SK-N-MC (cell line): ENCODE measurements at regions not wholly inside any gene's neighbourhood (a gene's known extent, or its start where the extent isn't known, plus 50 kb on each side); places are given as distances from the start of the nearest gene placed in this dataset.

Experiments used
- EZH2 ChIP-seq: fragments of 200-600 bp; sonication (generic); IDR thresholded peaks from one replicate; pipeline ENCODE4 v1.6.1; 2017; ENCODE audit warnings: antibody characterized with exemption
- FOXP2 ChIP-seq: optimal IDR thresholded peaks from 2 replicates; pipeline ENCODE3; 2011; ENCODE audit warnings: mild to moderate bottlenecking, moderate library complexity; ENCODE audit not compliant: insufficient read depth; ENCODE audit errors: extremely low read length, control extremely low read depth
- POLR2AphosphoS5 ChIP-seq: IDR thresholded peaks from 2 replicates; pipeline ENCODE4 v1.6.1; 2012; ENCODE audit warnings: mild to moderate bottlenecking, low read depth, low read length, borderline replicate concordance

- TF ChIP-seq POLR2AphosphoS5 = no peak
- TF ChIP-seq EZH2 = no peak
- no peak for TF ChIP-seq FOXP2
Observed at GRCh38 chr12:77549383-77550128, 281.1 kb upstream of the NAV3 start.
